GM23338 (cell line): ENCODE measurements at regions not wholly inside any gene's neighbourhood (a gene's known extent, or its start where the extent isn't known, plus 50 kb on each side); places are given as distances from the start of the nearest gene placed in this dataset.

ENCODE experiments used
- CREB1 ChIP-seq: fragments of 250-450 bp; sonication (Bioruptor Pico); IDR thresholded peaks from 2 replicates; pipeline ENCODE4 v1.5.0; 2020; ENCODE audit warnings: low read depth, mild to moderate bottlenecking, moderate library complexity
- JUNB ChIP-seq: IDR thresholded peaks from one replicate; pipeline ENCODE4 v1.6.1; 2016; ENCODE audit warnings: antibody characterized with exemption; ENCODE audit not compliant: unreplicated experiment
- ZNF114 ChIP-seq: fragments of 250-450 bp; sonication (Bioruptor Pico); IDR thresholded peaks from 2 replicates; pipeline ENCODE4 v1.5.0; 2020; ENCODE audit warnings: mild to moderate bottlenecking, moderate library complexity
- ZNF331 ChIP-seq: fragments of 250-450 bp; sonication (Bioruptor Pico); IDR thresholded peaks from 2 replicates; pipeline ENCODE4 v1.5.0; 2020; ENCODE audit warnings: low read depth, mild to moderate bottlenecking, moderate library complexity
- TF ChIP-seq, protein P1 (sequence below): fragments of 250-450 bp; sonication (Bioruptor Pico); IDR thresholded peaks from 2 replicates; pipeline ENCODE4 v1.5.0; 2020; ENCODE audit warnings: mild to moderate bottlenecking, moderate library complexity
- TF ChIP-seq, protein P2 (sequence below): IDR thresholded peaks from 2 replicates; pipeline ENCODE4 v1.6.1; 2016; ENCODE audit warnings: antibody characterized with exemption
- TF ChIP-seq, protein P3 (sequence below), 2 experiments: fragments of 200-600 bp in 1 of 2; sonication (generic) in 1 of 2; conservative IDR thresholded peaks; 2 replicates each; pipeline versions ENCODE4 v1.5.1 to v1.6.1; 2016 to 2017; ENCODE audit warnings: antibody characterized with exemption in 2 of 2, low read depth in 2 of 2, mild to moderate bottlenecking in 2 of 2, moderate library complexity in 1 of 2

DNA sequence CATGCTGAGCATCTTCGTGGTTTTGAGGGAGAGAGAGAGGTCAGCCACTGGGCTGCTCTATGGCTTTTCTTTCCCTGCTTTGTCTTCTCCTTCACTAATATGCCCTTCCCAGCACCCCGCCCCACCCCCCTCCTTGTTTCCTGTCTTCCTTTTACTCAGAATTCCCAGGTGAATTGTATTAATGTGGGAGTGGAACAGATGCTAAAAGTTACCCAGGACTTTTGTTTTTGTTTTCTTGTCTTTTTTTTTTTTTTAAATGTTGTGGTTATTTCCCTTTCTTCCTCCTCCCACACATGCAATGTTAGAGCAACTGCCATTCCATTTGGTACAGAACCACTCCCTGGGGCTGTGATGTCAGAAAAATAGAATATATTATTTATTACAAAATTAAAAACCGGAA, 442.7 kb upstream of the CD180 start (continued):
- TF ChIP-seq, protein P1, sequence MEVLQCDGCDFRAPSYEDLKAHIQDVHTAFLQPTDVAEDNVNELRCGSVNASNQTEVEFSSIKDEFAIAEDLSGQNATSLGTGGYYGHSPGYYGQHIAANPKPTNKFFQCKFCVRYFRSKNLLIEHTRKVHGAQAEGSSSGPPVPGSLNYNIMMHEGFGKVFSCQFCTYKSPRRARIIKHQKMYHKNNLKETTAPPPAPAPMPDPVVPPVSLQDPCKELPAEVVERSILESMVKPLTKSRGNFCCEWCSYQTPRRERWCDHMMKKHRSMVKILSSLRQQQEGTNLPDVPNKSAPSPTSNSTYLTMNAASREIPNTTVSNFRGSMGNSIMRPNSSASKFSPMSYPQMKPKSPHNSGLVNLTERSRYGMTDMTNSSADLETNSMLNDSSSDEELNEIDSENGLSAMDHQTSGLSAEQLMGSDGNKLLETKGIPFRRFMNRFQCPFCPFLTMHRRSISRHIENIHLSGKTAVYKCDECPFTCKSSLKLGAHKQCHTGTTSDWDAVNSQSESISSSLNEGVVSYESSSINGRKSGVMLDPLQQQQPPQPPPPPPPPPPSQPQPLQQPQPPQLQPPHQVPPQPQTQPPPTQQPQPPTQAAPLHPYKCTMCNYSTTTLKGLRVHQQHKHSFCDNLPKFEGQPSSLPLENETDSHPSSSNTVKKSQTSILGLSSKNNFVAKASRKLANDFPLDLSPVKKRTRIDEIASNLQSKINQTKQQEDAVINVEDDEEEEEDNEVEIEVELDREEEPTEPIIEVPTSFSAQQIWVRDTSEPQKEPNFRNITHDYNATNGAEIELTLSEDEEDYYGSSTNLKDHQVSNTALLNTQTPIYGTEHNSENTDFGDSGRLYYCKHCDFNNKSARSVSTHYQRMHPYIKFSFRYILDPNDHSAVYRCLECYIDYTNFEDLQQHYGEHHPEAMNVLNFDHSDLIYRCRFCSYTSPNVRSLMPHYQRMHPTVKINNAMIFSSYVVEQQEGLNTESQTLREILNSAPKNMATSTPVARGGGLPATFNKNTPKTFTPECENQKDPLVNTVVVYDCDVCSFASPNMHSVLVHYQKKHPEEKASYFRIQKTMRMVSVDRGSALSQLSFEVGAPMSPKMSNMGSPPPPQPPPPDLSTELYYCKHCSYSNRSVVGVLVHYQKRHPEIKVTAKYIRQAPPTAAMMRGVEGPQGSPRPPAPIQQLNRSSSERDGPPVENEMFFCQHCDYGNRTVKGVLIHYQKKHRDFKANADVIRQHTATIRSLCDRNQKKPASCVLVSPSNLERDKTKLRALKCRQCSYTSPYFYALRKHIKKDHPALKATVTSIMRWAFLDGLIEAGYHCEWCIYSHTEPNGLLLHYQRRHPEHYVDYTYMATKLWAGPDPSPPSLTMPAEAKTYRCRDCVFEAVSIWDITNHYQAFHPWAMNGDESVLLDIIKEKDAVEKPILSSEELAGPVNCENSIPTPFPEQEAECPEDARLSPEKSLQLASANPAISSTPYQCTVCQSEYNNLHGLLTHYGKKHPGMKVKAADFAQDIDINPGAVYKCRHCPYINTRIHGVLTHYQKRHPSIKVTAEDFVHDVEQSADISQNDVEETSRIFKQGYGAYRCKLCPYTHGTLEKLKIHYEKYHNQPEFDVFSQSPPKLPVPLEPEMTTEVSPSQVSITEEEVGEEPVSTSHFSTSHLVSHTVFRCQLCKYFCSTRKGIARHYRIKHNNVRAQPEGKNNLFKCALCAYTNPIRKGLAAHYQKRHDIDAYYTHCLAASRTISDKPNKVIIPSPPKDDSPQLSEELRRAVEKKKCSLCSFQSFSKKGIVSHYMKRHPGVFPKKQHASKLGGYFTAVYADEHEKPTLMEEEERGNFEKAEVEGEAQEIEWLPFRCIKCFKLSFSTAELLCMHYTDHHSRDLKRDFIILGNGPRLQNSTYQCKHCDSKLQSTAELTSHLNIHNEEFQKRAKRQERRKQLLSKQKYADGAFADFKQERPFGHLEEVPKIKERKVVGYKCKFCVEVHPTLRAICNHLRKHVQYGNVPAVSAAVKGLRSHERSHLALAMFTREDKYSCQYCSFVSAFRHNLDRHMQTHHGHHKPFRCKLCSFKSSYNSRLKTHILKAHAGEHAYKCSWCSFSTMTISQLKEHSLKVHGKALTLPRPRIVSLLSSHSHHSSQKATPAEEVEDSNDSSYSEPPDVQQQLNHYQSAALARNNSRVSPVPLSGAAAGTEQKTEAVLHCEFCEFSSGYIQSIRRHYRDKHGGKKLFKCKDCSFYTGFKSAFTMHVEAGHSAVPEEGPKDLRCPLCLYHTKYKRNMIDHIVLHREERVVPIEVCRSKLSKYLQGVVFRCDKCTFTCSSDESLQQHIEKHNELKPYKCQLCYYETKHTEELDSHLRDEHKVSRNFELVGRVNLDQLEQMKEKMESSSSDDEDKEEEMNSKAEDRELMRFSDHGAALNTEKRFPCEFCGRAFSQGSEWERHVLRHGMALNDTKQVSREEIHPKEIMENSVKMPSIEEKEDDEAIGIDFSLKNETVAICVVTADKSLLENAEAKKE = no peak
- TF ChIP-seq, protein P2, sequence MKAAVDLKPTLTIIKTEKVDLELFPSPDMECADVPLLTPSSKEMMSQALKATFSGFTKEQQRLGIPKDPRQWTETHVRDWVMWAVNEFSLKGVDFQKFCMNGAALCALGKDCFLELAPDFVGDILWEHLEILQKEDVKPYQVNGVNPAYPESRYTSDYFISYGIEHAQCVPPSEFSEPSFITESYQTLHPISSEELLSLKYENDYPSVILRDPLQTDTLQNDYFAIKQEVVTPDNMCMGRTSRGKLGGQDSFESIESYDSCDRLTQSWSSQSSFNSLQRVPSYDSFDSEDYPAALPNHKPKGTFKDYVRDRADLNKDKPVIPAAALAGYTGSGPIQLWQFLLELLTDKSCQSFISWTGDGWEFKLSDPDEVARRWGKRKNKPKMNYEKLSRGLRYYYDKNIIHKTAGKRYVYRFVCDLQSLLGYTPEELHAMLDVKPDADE = no peak
- TF ChIP-seq ZNF114 (CRISPR knock-in tag) (no peak), ZNF331 (CRISPR knock-in tag) (no peak), JUNB (no peak), CREB1 (CRISPR knock-in tag) (no peak)
- TF ChIP-seq, protein P3, sequence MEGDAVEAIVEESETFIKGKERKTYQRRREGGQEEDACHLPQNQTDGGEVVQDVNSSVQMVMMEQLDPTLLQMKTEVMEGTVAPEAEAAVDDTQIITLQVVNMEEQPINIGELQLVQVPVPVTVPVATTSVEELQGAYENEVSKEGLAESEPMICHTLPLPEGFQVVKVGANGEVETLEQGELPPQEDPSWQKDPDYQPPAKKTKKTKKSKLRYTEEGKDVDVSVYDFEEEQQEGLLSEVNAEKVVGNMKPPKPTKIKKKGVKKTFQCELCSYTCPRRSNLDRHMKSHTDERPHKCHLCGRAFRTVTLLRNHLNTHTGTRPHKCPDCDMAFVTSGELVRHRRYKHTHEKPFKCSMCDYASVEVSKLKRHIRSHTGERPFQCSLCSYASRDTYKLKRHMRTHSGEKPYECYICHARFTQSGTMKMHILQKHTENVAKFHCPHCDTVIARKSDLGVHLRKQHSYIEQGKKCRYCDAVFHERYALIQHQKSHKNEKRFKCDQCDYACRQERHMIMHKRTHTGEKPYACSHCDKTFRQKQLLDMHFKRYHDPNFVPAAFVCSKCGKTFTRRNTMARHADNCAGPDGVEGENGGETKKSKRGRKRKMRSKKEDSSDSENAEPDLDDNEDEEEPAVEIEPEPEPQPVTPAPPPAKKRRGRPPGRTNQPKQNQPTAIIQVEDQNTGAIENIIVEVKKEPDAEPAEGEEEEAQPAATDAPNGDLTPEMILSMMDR (conservative IDR thresholded peaks at IDR 0.05; ENCODE audit: low read depth in 2 of 2) = no peak
